HG02571 (cell line): ENCODE measurements at regions not wholly inside any gene's neighbourhood (a gene's known extent, or its start where the extent isn't known, plus 50 kb on each side); places are given as distances from the start of the nearest gene placed in this dataset.

Experiments
- ATAC-seq: cut with Tn5 transposase; IDR thresholded peaks from one replicate; pipeline ENCODE4 v1.9.1; 2021; ENCODE audit warnings: mild to moderate bottlenecking, moderate library complexity; ENCODE audit not compliant: unreplicated experiment

- ATAC-seq: no peak
Observed at GRCh38 chr6:19032591-19033295, 645.6 kb downstream of the RNF144B start.

- no peak for ATAC-seq
Observed at GRCh38 chr6:19033683-19034082, 646.5 kb downstream of the RNF144B start.

GRCh38 chr6:19034986-19035385, 647.8 kb downstream of the RNF144B start:
- ATAC-seq: no peak

- ATAC-seq: no peak
Observed at GRCh38 chr6:19035461-19036195, 648.5 kb downstream of the RNF144B start.

GRCh38 chr6:19036196-19036555, 649.0 kb downstream of the RNF144B start:
- ATAC-seq: no peak

- ATAC-seq: no peak
Observed at GRCh38 chr6:19037607-19038006, 650.5 kb downstream of the RNF144B start.

- no peak for ATAC-seq
Observed at GRCh38 chr6:19039287-19039686, 652.1 kb downstream of the RNF144B start.

GRCh38 chr6:19041906-19042305, 654.8 kb downstream of the RNF144B start:
- ATAC-seq: no peak

GRCh38 chr6:19042420-19042819, 655.3 kb downstream of the RNF144B start:
- ATAC-seq: no peak

- no peak for ATAC-seq
Observed at GRCh38 chr6:19050765-19051164, 663.6 kb downstream of the RNF144B start.

GRCh38 chr6:19052219-19052618, 665.1 kb downstream of the RNF144B start:
- no peak for ATAC-seq

GRCh38 chr6:19059102-19059501, 672.0 kb downstream of the RNF144B start:
- ATAC-seq: no peak

GRCh38 chr6:19067165-19067564, 680.0 kb downstream of the RNF144B start:
- no peak for ATAC-seq

- ATAC-seq: no peak
Observed at GRCh38 chr6:19070520-19070919, 683.4 kb downstream of the RNF144B start.

GRCh38 chr6:19083801-19084200, 696.7 kb downstream of the RNF144B start:
- no peak for ATAC-seq

GRCh38 chr6:19086480-19086879, 699.3 kb downstream of the RNF144B start:
- no peak for ATAC-seq

GRCh38 chr6:19087296-19087695, 700.1 kb downstream of the RNF144B start:
- ATAC-seq: no peak

GRCh38 chr6:19087897-19088296, 700.7 kb downstream of the RNF144B start:
- ATAC-seq: no peak

- ATAC-seq: no peak
Observed at GRCh38 chr6:19100752-19101151, 713.6 kb downstream of the RNF144B start.

GRCh38 chr6:19102936-19103335, 715.8 kb downstream of the RNF144B start:
- ATAC-seq: no peak

GRCh38 chr6:19107468-19107867, 720.3 kb downstream of the RNF144B start:
- no peak for ATAC-seq

GRCh38 chr6:19121521-19121920, 715.6 kb upstream of the ID4 start:
- ATAC-seq: no peak

GRCh38 chr6:19127081-19127480, 710.1 kb upstream of the ID4 start:
- no peak for ATAC-seq
